Keratinocyte (primary cell): ENCODE measurements at regions not wholly inside any gene's neighbourhood (a gene's known extent, or its start where the extent isn't known, plus 50 kb on each side); places are given as distances from the start of the nearest gene placed in this dataset.

Source experiments
- DNase-seq: peaks from one replicate; pipeline ENCODE4 v3.0.0-alpha.2; 2011; ENCODE audit warnings: low read depth, missing footprints, low spot score
- FAIRE-seq: peaks from 2 replicates; lab custom pipeline; 2011; peaks lifted over from hg19 to GRCh38; lab: Jason Lieb, UNC
- H2AFZ ChIP-seq: 2 replicates; pipeline ENCODE4 v1.6.0; 2012; ENCODE audit warnings: low read length, control low read depth, inconsistent platforms; ENCODE audit not compliant: control insufficient read depth
- H3K27ac ChIP-seq: 2 replicates; pipeline ENCODE4 v1.5.1; 2011; ENCODE audit warnings: low read length; ENCODE audit not compliant: control insufficient read depth, insufficient read depth
- H3K27me3 ChIP-seq: 3 replicates; pipeline ENCODE4 v1.6.0; 2011; ENCODE audit warnings: low read length; ENCODE audit not compliant: control insufficient read depth, insufficient read depth; ENCODE audit errors: extremely low read depth
- H3K36me3 ChIP-seq, 2 experiments: 2 replicates in 1 of 2; 3 replicates in 1 of 2; pipeline ENCODE4 v1.5.1; 2011; ENCODE audit warnings: low read length in 2 of 2, mild to moderate bottlenecking in 1 of 2; ENCODE audit not compliant: control insufficient read depth in 2 of 2, insufficient read depth in 2 of 2; ENCODE audit errors: extremely low read depth in 1 of 2
- H3K4me1 ChIP-seq: 3 replicates; pipeline ENCODE4 v1.5.1; 2011; ENCODE audit warnings: low read length; ENCODE audit not compliant: control insufficient read depth, insufficient read depth; ENCODE audit errors: extremely low read depth
- H3K4me2 ChIP-seq: 3 replicates; pipeline ENCODE4 v1.6.0; 2011; ENCODE audit warnings: low read depth, low read length; ENCODE audit not compliant: control insufficient read depth, insufficient read depth; ENCODE audit errors: extremely low read depth
- H3K4me3 ChIP-seq, 3 experiments: fragments of 200-600 bp in 1 of 3; sonication (generic) in 1 of 3; 2 replicates in 2 of 3; 3 replicates in 1 of 3; pipeline ENCODE4 v1.5.1; 2011 to 2016; ENCODE audit warnings: low read length in 3 of 3, mild to moderate bottlenecking in 3 of 3, control low read depth in 2 of 3, inconsistent platforms in 1 of 3, low read depth in 1 of 3, mixed read lengths in 1 of 3, mixed run types in 1 of 3, moderate library complexity in 1 of 3; ENCODE audit not compliant: control insufficient read depth in 2 of 3, insufficient read depth in 2 of 3; ENCODE audit errors: extremely low read depth in 1 of 3
- H3K79me2 ChIP-seq: 2 replicates; pipeline ENCODE4 v1.6.0; 2012; ENCODE audit warnings: low read length; ENCODE audit not compliant: control insufficient read depth, insufficient read depth
- H3K9ac ChIP-seq: 3 replicates; pipeline ENCODE4 v1.6.0; 2011; ENCODE audit warnings: low read length; ENCODE audit not compliant: control insufficient read depth, insufficient read depth; ENCODE audit errors: extremely low read depth
- H3K9me1 ChIP-seq: 3 replicates; pipeline ENCODE4 v1.6.0; 2011; ENCODE audit warnings: low read length; ENCODE audit not compliant: control insufficient read depth, insufficient read depth; ENCODE audit errors: extremely low read depth
- H3K9me3 ChIP-seq: 2 replicates; pipeline ENCODE4 v1.5.1; 2012; ENCODE audit warnings: low read depth, low read length; ENCODE audit not compliant: control insufficient read depth
- H4K20me1 ChIP-seq: 3 replicates; pipeline ENCODE4 v1.6.0; 2011; ENCODE audit warnings: low read length; ENCODE audit not compliant: control insufficient read depth, insufficient read depth; ENCODE audit errors: extremely low read depth
- CTCF ChIP-seq, 3 experiments: IDR thresholded peaks in 1 of 3; conservative IDR thresholded peaks in 1 of 3; optimal IDR thresholded peaks in 1 of 3; 2 replicates in 2 of 3; 3 replicates in 1 of 3; pipeline versions ENCODE3 to v1.5.1; 2011; ENCODE audit warnings: low read length in 3 of 3, mild to moderate bottlenecking in 3 of 3, moderate library complexity in 2 of 3, control low read depth in 1 of 3, inconsistent platforms in 1 of 3; ENCODE audit not compliant: insufficient read depth in 2 of 3; ENCODE audit errors: extremely low read depth in 1 of 3
- EZH2 ChIP-seq: IDR thresholded peaks from one replicate; pipeline ENCODE4 v1.6.1; 2012; ENCODE audit warnings: inconsistent platforms, mild to moderate bottlenecking, low read length, moderate library complexity
- dilution Hi-C: fragments of 300-500 bp; cut with MboI; formaldehyde crosslinking; loops from one replicate; pipeline ENCODE4 v1.7.0; 2020; ENCODE audit warnings: low sequenced_read_pairs; ENCODE audit not compliant: extremely low pct_ligation_motif_present

GRCh38 chr12:114612062-114612461, 71.9 kb downstream of the TBX3 start:
- dilution Hi-C loops: no loop called here
- Histone ChIP-seq H3K79me2 (no peaks in the 10 kb centered on the region), H3K4me1 (no peaks in the 10 kb centered on the region), H3K9ac (no peak overlapping the region), H3K36me3 (no peaks in the 10 kb centered on the region), H4K20me1 (no peaks in the 10 kb centered on the region), H3K27me3 (no peaks in the 10 kb centered on the region), H3K9me1 (no peaks in the 10 kb centered on the region), H2AFZ (no peak overlapping the region), H3K4me2 (no peak overlapping the region), H3K9me3 (no peaks in the 10 kb centered on the region), H3K27ac (no peak overlapping the region), H3K4me3 (no peak overlapping the region)
- TF ChIP-seq EZH2 (no peak), CTCF (optimal IDR thresholded peaks at IDR 0.05 in 1 of 3, IDR thresholded peaks at IDR 0.05 in 1 of 3, conservative IDR thresholded peaks at IDR 0.05 in 1 of 3; ENCODE audit: extremely low read depth in 1 of 3, insufficient read depth in 2 of 3, low read length in 3 of 3) (no peak)
- FAIRE-seq: no peak
- no peak for DNase-seq

- Histone ChIP-seq H2AFZ (no peak overlapping the region), H3K4me3 (no peak overlapping the region), H3K79me2 (no peaks in the 10 kb centered on the region), H3K27me3 (no peaks in the 10 kb centered on the region), H4K20me1 (no peaks in the 10 kb centered on the region), H3K4me2 (no peak overlapping the region), H3K9me1 (no peaks in the 10 kb centered on the region), H3K9me3 (no peaks in the 10 kb centered on the region), H3K4me1 (no peaks in the 10 kb centered on the region), H3K9ac (no peak overlapping the region), H3K36me3 (no peaks in the 10 kb centered on the region), H3K27ac (no peak overlapping the region)
- dilution Hi-C loops: no loop called here
- TF ChIP-seq CTCF (optimal IDR thresholded peaks at IDR 0.05 in 1 of 3, IDR thresholded peaks at IDR 0.05 in 1 of 3, conservative IDR thresholded peaks at IDR 0.05 in 1 of 3; ENCODE audit: extremely low read depth in 1 of 3, insufficient read depth in 2 of 3, low read length in 3 of 3) (no peak), EZH2 (no peak)
- FAIRE-seq: no peak
- DNase-seq: no peak
Observed at GRCh38 chr12:114611145-114612018, 72.6 kb downstream of the TBX3 start.
